ENCODE measurements at regions not wholly inside any gene's neighbourhood (a gene's known extent, or its start where the extent isn't known, plus 50 kb on each side); places are given as distances from the start of the nearest gene placed in this dataset.

GRCh38 chr14:87667659-87668058 lies 325.3 kb downstream of the GALC start:
- ATAC-seq (no peak), FAIRE-seq (no peak), DNase-seq (ENCODE audit: low read depth, low spot score) (no peak)
- no TSS peak for BruUV-seq (replicated peaks)
- H3K9me3 ChIP-seq (replicated peaks; ENCODE audit: control insufficient read depth, insufficient read depth, low read length), result no peaks in the 10 kb centered on the region
- H3K27me3 ChIP-seq (replicated peaks in 1 of 2; ENCODE audit: control insufficient read depth in 2 of 2, insufficient read depth in 2 of 2, low read length in 1 of 2), result no peaks in the 10 kb centered on the region
- H3K79me2 ChIP-seq (ENCODE audit: control insufficient read depth, insufficient read depth, low read length), result no peaks in the 10 kb centered on the region
- ChIA-PET POLR2A (no interaction called here), CTCF (no interaction called here), SMC1A (ENCODE audit: uncharacterized antibody, unreplicated experiment) (no interaction called here), RAD21 (ENCODE audit: unreplicated experiment) (no interaction called here)
- H3K4me2 ChIP-seq (ENCODE audit: control insufficient read depth, insufficient read depth), result no peak overlapping the region
- no peaks in the 10 kb centered on the region for H3K4me1 ChIP-seq (ENCODE audit: control insufficient read depth, insufficient read depth, low read length)
- intact Hi-C loops (cut with micrococcal nuclease; ENCODE audit: unreplicated experiment), result no loop called here
- TF ChIP-seq PRDM15 (CRISPR knock-in tag; IDR thresholded peaks at IDR 0.05) (no peak), ZSCAN29 (IDR thresholded peaks at IDR 0.05) (no peak), ZNF384 (IDR thresholded peaks at IDR 0.05; ENCODE audit: borderline replicate concordance, low read depth, low read length) (no peak), RUNX3 (IDR thresholded peaks at IDR 0.05; ENCODE audit: low read length) (no peak), REST (IDR thresholded peaks at IDR 0.05; ENCODE audit: low read depth, low read length) (no peak), FOXK2 (IDR thresholded peaks at IDR 0.05) (no peak), POLR2AphosphoS5 (IDR thresholded peaks at IDR 0.05; ENCODE audit: low read length) (no peak), IRF3 (IDR thresholded peaks at IDR 0.05) (no peak)
- no peak overlapping the region for H3K27ac ChIP-seq (ENCODE audit: control insufficient read depth, insufficient read depth)
- no peaks in the 10 kb centered on the region for H4K20me1 ChIP-seq (ENCODE audit: control insufficient read depth, insufficient read depth)
- H3K4me3 ChIP-seq, result no peak overlapping the region
- H3K36me3 ChIP-seq (ENCODE audit: control insufficient read depth in 2 of 2, insufficient read depth in 2 of 2, low read length in 1 of 2), result no peaks in the 10 kb centered on the region
- WGBS (ENCODE audit: insufficient coverage, insufficient replicate concordance, low lambda C conversion rate, missing lambda C conversion rate), result 82% methylated on average over 4 of the region's 4 CpGs
- in situ Hi-C loops (cut with MboI), result no loop called here
- no peak overlapping the region for H2AFZ ChIP-seq (ENCODE audit: control insufficient read depth, low read depth, low read length)
- no peak overlapping the region for H3K9ac ChIP-seq (ENCODE audit: control insufficient read depth, insufficient read depth, low read length)
